ENCODE measurements at regions not wholly inside any gene's neighbourhood (a gene's known extent, or its start where the extent isn't known, plus 50 kb on each side); places are given as distances from the start of the nearest gene placed in this dataset.

DNA sequence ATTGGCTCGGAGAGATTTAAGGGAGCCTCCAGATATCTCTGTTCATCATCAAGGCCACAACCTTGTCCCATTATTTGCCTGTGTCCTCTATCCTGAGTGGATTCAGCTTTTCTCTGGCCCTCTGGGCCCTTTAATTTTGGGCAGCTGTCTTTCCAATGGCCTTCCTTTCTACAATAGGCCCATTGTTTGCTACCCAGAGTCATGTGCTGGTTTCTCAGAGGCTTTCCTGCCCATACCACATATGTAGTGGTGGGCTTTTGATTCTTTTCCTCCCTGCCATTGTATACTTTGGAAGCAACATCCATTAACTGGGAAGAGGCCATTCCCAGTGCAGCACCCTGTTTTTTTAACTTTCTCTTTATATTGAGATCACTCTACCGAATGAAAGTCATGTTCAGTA is 233.9 kb upstream of the SGCD start:
- TF ChIP-seq, protein P1, sequence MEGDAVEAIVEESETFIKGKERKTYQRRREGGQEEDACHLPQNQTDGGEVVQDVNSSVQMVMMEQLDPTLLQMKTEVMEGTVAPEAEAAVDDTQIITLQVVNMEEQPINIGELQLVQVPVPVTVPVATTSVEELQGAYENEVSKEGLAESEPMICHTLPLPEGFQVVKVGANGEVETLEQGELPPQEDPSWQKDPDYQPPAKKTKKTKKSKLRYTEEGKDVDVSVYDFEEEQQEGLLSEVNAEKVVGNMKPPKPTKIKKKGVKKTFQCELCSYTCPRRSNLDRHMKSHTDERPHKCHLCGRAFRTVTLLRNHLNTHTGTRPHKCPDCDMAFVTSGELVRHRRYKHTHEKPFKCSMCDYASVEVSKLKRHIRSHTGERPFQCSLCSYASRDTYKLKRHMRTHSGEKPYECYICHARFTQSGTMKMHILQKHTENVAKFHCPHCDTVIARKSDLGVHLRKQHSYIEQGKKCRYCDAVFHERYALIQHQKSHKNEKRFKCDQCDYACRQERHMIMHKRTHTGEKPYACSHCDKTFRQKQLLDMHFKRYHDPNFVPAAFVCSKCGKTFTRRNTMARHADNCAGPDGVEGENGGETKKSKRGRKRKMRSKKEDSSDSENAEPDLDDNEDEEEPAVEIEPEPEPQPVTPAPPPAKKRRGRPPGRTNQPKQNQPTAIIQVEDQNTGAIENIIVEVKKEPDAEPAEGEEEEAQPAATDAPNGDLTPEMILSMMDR (IDR thresholded peaks at IDR 0.05) = no peak
- TF ChIP-seq POLR2A (IDR thresholded peaks at IDR 0.05) = no peak
